Bone marrow (tissue), 2 donors: ENCODE measurements at regions not wholly inside any gene's neighbourhood (a gene's known extent, or its start where the extent isn't known, plus 50 kb on each side); places are given as distances from the start of the nearest gene placed in this dataset.

ENCODE experiments used
- DNase-seq, 2 donors: peaks; one replicate each; lab custom pipeline; 2025; lab: John Stamatoyannopoulos, UW

GRCh38 chr1:209399800-209400199 lies 183.7 kb upstream of the CAMK1G start:
- DNase-seq, result no peak

- no peak for DNase-seq
These were observed 182.9 kb upstream of the CAMK1G start for GRCh38 chr1:209400351-209401220.

GRCh38 chr1:209402697-209403096 lies 180.8 kb upstream of the CAMK1G start:
- no peak for DNase-seq

GRCh38 chr1:209403921-209404320 lies 179.6 kb upstream of the CAMK1G start:
- DNase-seq, result no peak

GRCh38 chr1:209404577-209404976 lies 178.9 kb upstream of the CAMK1G start:
- no peak for DNase-seq

DNA sequence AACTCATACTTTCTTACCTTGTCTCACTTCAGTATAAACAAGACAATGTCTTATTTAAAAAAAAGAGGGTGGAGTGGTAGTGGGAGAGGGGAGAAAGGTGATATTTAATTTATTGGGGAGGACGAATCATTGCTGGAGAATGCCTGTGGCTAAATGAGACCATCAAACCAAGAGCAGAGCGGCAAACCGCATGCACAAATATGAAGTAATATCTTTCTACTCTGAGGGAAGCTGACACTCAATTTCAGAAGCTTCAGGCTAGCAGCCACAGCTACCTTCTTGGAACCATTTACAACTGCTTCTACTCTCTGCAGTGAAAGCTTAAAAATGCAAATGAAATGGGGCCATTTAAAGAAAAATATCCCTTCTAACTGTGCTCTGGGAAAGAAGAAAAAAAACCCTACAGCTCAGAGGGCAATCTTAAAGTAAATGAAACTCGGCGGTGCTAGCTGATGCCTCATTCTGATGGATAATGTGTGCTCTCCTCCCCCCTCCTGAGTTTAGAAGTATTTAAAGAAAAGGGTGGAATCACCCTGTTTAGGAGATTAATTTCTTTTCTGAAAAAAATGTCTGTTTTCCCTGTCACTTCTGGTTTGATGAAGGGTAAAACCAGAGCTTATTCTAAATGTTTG lies 178.2 kb upstream of the CAMK1G start:
- no peak for DNase-seq

GRCh38 chr1:209406168-209406567 lies 177.3 kb upstream of the CAMK1G start:
- no peak for DNase-seq

DNA sequence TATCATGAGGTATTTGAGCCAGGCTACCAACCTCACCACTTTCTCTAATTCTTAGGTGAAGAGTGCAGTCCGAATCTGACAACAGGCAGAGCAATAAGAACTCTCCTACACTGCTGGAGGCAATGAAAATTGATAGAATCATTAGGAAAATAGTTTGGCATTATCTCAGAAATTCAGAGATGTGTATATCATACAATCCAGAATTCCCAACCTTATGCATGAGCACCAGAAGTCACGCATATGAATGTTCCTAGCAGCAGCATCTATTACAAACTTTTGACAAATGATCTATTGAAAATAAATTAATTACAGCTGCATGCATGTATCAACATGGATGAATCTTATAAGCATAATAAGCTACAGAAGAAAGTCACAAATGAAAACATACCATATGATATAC lies 176.9 kb upstream of the CAMK1G start:
- DNase-seq, result no peak

DNA sequence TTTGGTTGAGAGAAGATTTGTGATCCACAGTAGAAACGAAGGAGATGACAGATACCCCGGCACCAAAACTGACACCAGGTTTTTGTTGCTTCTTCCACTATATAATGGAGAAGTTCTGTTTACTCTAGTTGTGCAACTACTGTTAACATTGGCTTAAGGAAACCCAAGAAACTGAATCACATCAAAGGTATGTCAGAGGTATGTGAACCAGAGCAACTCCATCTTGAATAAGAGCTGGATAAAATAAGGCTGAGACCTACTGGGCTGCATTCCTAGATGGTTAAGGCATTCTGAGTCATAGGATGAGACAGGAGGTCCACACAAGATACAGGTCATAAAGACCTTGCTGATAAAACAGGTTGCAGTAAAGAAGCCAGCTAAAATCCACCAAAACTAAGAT lies 173.7 kb upstream of the CAMK1G start:
- no peak for DNase-seq

- DNase-seq, result no peak
These were observed 172.0 kb upstream of the CAMK1G start for GRCh38 chr1:209411491-209411929.

DNA sequence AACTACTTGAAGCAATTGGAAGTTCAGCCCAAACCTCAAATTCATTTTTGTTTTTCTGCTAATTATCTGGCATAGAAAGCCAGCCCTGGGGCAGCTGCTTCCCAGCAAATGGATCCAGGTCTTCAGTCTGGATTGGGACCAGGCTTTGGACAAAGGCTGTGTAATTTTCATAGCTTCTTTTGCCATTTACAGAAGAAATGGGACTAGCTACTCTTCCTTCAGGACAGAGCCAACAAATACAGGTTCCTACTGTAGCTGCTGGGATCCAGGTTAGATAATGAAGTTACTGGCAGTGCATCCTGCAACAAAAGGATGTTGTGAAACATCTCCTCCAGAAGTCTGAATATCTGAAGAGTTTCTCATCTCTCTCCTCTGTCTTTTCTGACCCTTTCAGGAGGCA lies 171.5 kb upstream of the CAMK1G start:
- DNase-seq, result no peak

GRCh38 chr1:209412566-209412965 lies 170.9 kb upstream of the CAMK1G start:
- DNase-seq, result no peak

- no peak for DNase-seq
These were observed 170.5 kb upstream of the CAMK1G start for GRCh38 chr1:209413062-209413461.

DNA sequence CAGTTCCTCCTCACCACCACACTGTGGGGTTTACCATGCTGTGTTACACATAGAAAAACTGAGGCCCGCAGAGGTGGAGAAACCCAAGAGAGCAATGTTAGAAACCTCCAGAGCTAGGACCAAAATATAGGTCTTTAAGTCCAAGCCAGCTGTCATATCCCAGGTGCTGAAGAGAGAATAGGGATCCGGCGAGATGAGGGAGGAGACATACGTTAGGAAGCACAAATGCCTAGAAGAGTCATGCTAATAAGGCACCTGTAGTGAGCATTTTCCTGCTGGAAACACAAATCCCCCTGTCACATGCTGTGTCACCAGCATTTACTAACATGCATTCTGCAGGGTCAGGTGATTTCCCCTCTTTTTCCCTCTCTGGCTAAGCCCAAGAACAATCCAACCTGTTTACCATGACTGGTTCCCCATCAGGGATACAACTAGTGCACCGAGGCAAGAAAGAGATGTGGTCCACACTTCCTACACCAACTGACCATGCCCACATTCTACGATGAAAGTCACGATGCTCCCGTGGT lies 168.6 kb upstream of the CAMK1G start:
- DNase-seq, result no peak

DNA sequence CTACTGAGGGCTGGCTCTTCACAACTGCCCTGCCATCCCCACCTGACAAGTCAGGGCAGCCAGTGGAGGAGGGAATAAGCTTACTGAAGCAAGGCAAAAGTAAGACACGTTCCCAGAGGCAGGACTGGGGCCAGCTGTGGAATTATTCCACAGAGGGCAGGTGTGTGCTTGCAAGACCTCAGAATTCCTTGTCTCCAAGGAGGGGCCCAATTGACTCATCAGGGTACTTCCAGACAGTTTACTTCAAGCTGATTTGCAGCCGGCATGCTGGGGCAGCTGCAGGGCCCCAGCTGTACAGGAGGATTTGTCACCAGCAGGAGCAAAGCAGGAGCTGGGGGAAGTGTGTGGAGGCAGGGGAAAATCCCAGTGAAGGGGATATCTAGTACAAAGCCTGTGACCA lies 167.5 kb upstream of the CAMK1G start:
- DNase-seq, result no peak

DNA sequence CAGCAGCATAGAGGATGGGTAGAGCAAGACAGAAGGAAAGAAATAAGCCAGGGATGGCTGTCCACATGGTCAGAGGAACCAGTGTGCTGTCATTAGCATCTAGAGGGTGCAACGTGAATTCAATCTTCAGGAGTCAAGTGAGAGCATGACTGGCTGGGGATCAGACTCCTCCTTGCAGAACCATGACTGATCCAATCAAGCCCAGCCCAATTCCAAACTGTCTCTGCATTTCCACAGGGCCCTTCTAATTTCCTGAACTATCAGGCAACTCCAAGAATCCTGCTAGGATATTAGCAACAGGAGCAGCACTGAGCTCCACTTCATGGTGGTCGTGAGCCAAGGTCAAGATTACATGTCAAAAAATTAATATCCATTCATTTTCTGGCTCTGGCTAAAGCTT lies 166.8 kb upstream of the CAMK1G start:
- no peak for DNase-seq

- no peak for DNase-seq
These were observed 165.8 kb upstream of the CAMK1G start for GRCh38 chr1:209417761-209418160.

- DNase-seq, result no peak
These were observed 163.2 kb upstream of the CAMK1G start for GRCh38 chr1:209420276-209420675.

DNA sequence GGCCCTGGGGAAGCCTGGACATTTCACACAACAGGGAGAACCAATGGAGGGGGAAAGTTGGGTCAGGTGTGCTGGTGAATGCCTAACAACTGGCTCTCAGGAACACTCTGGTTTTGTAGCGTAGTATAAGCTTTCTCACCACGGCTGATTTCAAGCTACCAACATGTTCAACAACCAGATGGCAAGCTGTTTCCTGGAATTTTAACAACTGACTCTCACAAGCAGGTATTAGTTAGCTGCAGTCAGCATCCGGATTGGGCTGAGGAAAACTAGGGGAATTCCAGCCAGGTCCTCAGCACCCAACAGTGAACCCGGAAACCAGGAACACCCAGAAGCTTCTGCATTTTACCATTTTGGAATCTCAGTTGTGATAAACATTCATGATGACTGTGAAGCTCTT lies 162.3 kb upstream of the CAMK1G start:
- DNase-seq, result no peak

- no peak for DNase-seq
These were observed 161.4 kb upstream of the CAMK1G start for GRCh38 chr1:209421978-209422680.

DNA sequence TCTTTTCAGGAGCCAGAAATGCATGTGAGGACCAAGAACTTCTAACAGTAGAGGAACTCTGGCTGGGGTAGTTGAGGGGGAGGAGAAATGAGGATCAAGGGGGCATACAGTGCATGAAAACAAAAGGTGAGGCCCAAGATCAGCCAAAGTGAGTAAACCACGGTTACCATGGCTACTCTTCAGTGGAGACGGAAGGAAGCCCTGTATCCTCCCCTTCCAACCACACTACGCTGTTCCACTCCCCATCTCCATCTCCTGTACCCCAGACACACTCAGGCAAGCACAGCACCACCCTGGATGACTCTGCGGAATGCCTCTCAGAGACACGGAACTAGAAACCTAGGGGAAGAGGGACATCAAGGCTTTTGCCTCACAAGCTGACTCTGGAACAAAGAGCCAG lies 157.6 kb upstream of the CAMK1G start:
- DNase-seq, result no peak

DNA sequence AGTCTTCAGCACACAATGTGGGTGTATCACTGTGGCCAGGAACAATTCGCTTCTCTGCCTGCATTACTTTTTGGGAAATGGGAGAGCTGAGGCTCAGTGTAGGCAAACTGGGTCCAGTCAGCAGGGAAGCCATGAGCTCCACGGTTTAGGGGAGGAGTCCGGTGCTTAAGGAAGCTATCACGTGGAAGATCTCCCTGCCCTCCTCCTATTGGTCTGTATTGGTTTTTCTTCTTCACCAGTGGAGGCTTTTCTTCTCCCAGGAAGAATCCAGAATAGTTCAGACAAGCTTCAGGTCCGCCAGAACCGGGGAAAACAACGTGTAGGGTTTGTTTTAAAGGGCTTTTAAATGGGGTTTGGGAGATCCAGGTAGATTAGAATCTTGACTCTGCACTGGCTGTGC lies 156.2 kb upstream of the CAMK1G start:
- DNase-seq, result no peak

- DNase-seq, result no peak
These were observed 155.7 kb upstream of the CAMK1G start for GRCh38 chr1:209427811-209428210.
